ENCODE measurements at regions not wholly inside any gene's neighbourhood (a gene's known extent, or its start where the extent isn't known, plus 50 kb on each side); places are given as distances from the start of the nearest gene placed in this dataset.

DNA sequence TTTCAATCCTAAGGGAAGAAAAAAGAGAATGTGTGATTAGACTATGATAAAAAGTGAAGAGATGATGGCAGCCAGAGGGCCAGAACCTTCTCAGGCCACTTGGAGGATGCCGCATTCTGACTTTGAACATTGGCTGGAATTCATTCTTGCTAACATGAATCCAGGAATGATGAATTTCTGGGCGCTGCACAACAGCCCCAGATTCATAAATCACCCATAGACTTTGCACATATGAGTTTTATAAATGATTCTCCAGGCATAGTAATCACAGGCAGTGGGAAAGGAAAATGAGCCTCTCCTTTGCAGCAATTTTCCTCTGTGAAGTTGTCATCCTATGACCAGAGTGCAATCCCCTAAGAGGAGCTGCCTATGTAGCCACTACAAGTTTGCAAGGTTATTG, 555.4 kb downstream of the KCTD12 start:
- in situ Hi-C loops (cut with HindIII; ENCODE audit: low pct_unique_long_range_greater_than_20kb, low sequenced_read_pairs) = no loop called here
- TF ChIP-seq CTCF (IDR thresholded peaks at IDR 0.05) = no peak
- TF ChIP-seq POLR2AphosphoS5 (IDR thresholded peaks at IDR 0.05; ENCODE audit: low read depth, low read length) = no peak
- no peak for TF ChIP-seq REST (IDR thresholded peaks at IDR 0.05; ENCODE audit: insufficient read depth in 1 of 2, low read depth in 2 of 2, low read length in 1 of 2)
- TF ChIP-seq TCF7L2 (IDR thresholded peaks at IDR 0.05; ENCODE audit: low read depth, low read length) = no peak
- no peak for TF ChIP-seq SIN3A (IDR thresholded peaks at IDR 0.05; ENCODE audit: borderline replicate concordance, insufficient read depth, low read depth, low read length)
- Histone ChIP-seq H3K36me3 (ENCODE audit: control insufficient read depth, insufficient read depth, low read length) (no peaks in the 10 kb centered on the region), H3K4me3 (ENCODE audit: low read depth in 2 of 2, low read length in 2 of 2) (no peak overlapping the region), H3K4me1 (ENCODE audit: control insufficient read depth, insufficient read depth, low read length) (no peaks in the 10 kb centered on the region), H3K9me3 (ENCODE audit: control insufficient read depth, insufficient read depth, low read depth, low read length) (no peaks in the 10 kb centered on the region), H3K27ac (ENCODE audit: low read length) (no peak overlapping the region), H3K27me3 (ENCODE audit: control insufficient read depth, insufficient read depth, low read length) (no peaks in the 10 kb centered on the region)
- intact Hi-C loops (cut with micrococcal nuclease; ENCODE audit: unreplicated experiment) = no loop called here
- BruUV-seq (replicated peaks) = no TSS peak
- ChIA-PET CTCF (no interaction called here), POLR2A (no interaction called here)
- DNase-seq (ENCODE audit: low read depth, low spot score) = no peak
- ATAC-seq = no peak

GRCh38 chr13:76329866-76330580, 556.2 kb downstream of the KCTD12 start:
- Histone ChIP-seq H3K27ac (ENCODE audit: low read length) (no peak overlapping the region), H3K27me3 (ENCODE audit: control insufficient read depth, insufficient read depth, low read length) (no peaks in the 10 kb centered on the region), H3K4me3 (ENCODE audit: low read depth in 2 of 2, low read length in 2 of 2) (no peak overlapping the region), H3K4me1 (ENCODE audit: control insufficient read depth, insufficient read depth, low read length) (no peaks in the 10 kb centered on the region), H3K9me3 (ENCODE audit: control insufficient read depth, insufficient read depth, low read depth, low read length) (no peaks in the 10 kb centered on the region), H3K36me3 (ENCODE audit: control insufficient read depth, insufficient read depth, low read length) (no peaks in the 10 kb centered on the region)
- ATAC-seq (no peak), DNase-seq (ENCODE audit: low read depth, low spot score) (no peak)
- BruUV-seq (replicated peaks) = no TSS peak
- ChIA-PET POLR2A (no interaction called here), CTCF (no interaction called here)
- TF ChIP-seq CTCF (IDR thresholded peaks at IDR 0.05) = no peak
- TF ChIP-seq REST (IDR thresholded peaks at IDR 0.05; ENCODE audit: insufficient read depth in 1 of 2, low read depth in 2 of 2, low read length in 1 of 2) = no peak
- no peak for TF ChIP-seq POLR2AphosphoS5 (IDR thresholded peaks at IDR 0.05; ENCODE audit: low read depth, low read length)
- TF ChIP-seq SIN3A (IDR thresholded peaks at IDR 0.05; ENCODE audit: borderline replicate concordance, insufficient read depth, low read depth, low read length) = no peak
- TF ChIP-seq TCF7L2 (IDR thresholded peaks at IDR 0.05; ENCODE audit: low read depth, low read length) = no peak
- in situ Hi-C loops (cut with HindIII; ENCODE audit: low pct_unique_long_range_greater_than_20kb, low sequenced_read_pairs) = no loop called here
- intact Hi-C loops (cut with micrococcal nuclease; ENCODE audit: unreplicated experiment) = no loop called here

Data from Panc1 (cell line).